GM12873 (cell line): ENCODE measurements at regions not wholly inside any gene's neighbourhood (a gene's known extent, or its start where the extent isn't known, plus 50 kb on each side); places are given as distances from the start of the nearest gene placed in this dataset.

ENCODE experiments used
- TF ChIP-seq, protein P1 (sequence below): IDR thresholded peaks from 2 replicates; pipeline ENCODE4 v1.5.1; 2012; ENCODE audit warnings: low read depth, mild to moderate bottlenecking, moderate library complexity, low read length, control low read depth; ENCODE audit not compliant: insufficient read depth; ENCODE audit errors: missing control alignments

GRCh38 chr3:182005219-182005618 is 293.5 kb downstream of the SOX2 start:
- TF ChIP-seq, protein P1, sequence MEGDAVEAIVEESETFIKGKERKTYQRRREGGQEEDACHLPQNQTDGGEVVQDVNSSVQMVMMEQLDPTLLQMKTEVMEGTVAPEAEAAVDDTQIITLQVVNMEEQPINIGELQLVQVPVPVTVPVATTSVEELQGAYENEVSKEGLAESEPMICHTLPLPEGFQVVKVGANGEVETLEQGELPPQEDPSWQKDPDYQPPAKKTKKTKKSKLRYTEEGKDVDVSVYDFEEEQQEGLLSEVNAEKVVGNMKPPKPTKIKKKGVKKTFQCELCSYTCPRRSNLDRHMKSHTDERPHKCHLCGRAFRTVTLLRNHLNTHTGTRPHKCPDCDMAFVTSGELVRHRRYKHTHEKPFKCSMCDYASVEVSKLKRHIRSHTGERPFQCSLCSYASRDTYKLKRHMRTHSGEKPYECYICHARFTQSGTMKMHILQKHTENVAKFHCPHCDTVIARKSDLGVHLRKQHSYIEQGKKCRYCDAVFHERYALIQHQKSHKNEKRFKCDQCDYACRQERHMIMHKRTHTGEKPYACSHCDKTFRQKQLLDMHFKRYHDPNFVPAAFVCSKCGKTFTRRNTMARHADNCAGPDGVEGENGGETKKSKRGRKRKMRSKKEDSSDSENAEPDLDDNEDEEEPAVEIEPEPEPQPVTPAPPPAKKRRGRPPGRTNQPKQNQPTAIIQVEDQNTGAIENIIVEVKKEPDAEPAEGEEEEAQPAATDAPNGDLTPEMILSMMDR: no peak

DNA sequence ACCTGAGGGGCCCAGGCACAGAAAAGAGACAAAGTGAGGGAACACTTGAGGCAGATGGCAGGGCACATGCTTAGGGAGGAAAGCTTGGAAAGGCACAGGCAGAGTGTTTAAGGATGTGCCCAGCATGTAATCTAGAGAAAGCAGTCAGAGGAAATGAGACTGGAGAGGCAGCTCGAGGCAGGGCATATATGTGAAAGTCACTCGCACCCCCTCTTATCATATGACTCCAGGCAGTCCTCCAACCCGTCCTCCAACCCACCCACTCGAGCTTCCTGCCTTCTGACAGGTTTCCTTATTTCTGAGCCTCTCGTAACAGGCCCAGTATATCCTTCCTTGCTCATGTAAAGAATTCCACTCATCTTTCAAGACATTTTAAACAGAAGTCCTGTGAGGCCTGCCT is 294.0 kb downstream of the SOX2 start:
- TF ChIP-seq, protein P1: no peak

DNA sequence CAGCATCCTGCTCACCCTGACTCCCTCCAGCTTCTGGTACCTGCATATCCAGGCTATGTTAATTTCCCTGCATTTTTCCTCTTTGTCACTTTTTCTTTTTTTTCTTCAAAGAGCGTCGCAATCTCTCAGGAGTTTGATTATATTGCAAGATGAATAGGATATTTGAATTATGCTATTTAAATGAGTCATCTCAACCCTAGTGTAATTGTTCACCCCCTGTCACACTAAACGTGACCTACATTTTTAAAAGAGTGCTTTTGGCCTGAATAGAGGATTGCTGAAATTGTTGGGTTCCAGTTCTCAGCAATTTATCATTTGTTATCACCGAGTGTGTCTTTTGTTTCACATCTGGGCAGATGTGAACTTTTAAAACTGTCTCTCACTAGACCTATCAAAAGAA is 294.7 kb downstream of the SOX2 start:
- TF ChIP-seq, protein P1: no peak

- TF ChIP-seq, protein P1: no peak
These were observed 295.7 kb downstream of the SOX2 start for GRCh38 chr3:182007441-182007840.

GRCh38 chr3:182018361-182018760 is 306.6 kb downstream of the SOX2 start:
- TF ChIP-seq, protein P1: no peak

GRCh38 chr3:182019926-182020325 is 308.2 kb downstream of the SOX2 start:
- TF ChIP-seq, protein P1: no peak

GRCh38 chr3:182023843-182024242 is 312.1 kb downstream of the SOX2 start:
- TF ChIP-seq, protein P1: no peak
